DND-41 (cell line): ENCODE measurements at regions not wholly inside any gene's neighbourhood (a gene's known extent, or its start where the extent isn't known, plus 50 kb on each side); places are given as distances from the start of the nearest gene placed in this dataset.

Experiments
- ATAC-seq: fragments of 200-7000 bp; cut with Tn5 transposase; 3 replicates; pipeline ENCODE4 v1.9.1; 2021; ENCODE audit warnings: low read depth; ENCODE audit not compliant: insufficient read depth
- DNase-seq: peaks from one replicate; pipeline ENCODE4 v3.0.0-alpha.2; 2020
- H2AFZ ChIP-seq: 2 replicates; pipeline ENCODE4 v1.6.0; 2012; ENCODE audit warnings: low read depth, low read length
- H3K27ac ChIP-seq: 2 replicates; pipeline ENCODE4 v1.5.1; 2012; ENCODE audit warnings: low read length, inconsistent platforms
- H3K27me3 ChIP-seq: fragments of 200-600 bp; sonication (generic); 2 replicates; pipeline ENCODE4 v1.6.0; 2012; ENCODE audit warnings: low read length, mild to moderate bottlenecking, inconsistent platforms; ENCODE audit not compliant: insufficient read depth, poor library complexity
- H3K36me3 ChIP-seq: 2 replicates; pipeline ENCODE4 v1.5.1; 2012; ENCODE audit warnings: low read length, inconsistent platforms; ENCODE audit not compliant: insufficient read depth
- H3K4me1 ChIP-seq: 2 replicates; pipeline ENCODE4 v1.5.1; 2012; ENCODE audit warnings: mild to moderate bottlenecking, low read length; ENCODE audit not compliant: insufficient read depth
- H3K4me2 ChIP-seq: 2 replicates; pipeline ENCODE4 v1.6.0; 2012; ENCODE audit warnings: mild to moderate bottlenecking, moderate library complexity, low read length, inconsistent platforms; ENCODE audit not compliant: insufficient read depth
- H3K4me3 ChIP-seq, 2 experiments: fragments of 200-600 bp in 1 of 2; shearing (Covaris generic) in 1 of 2; 2 replicates each; pipeline ENCODE4 v1.5.1; 2012 to 2016; ENCODE audit warnings: inconsistent platforms in 2 of 2, low read length in 2 of 2, mild to moderate bottlenecking in 2 of 2, low read depth in 1 of 2, moderate library complexity in 1 of 2
- H3K79me2 ChIP-seq: 2 replicates; pipeline ENCODE4 v1.6.0; 2012; ENCODE audit warnings: low read length, inconsistent platforms; ENCODE audit not compliant: insufficient read depth
- H3K9ac ChIP-seq: 2 replicates; pipeline ENCODE4 v1.6.0; 2012; ENCODE audit warnings: low read depth, mild to moderate bottlenecking, inconsistent platforms, low read length, moderate library complexity
- H3K9me3 ChIP-seq: 2 replicates; pipeline ENCODE4 v1.5.1; 2012; ENCODE audit warnings: low read length, moderate library complexity, mild to moderate bottlenecking, inconsistent platforms; ENCODE audit not compliant: insufficient read depth, severe bottlenecking
- H4K20me1 ChIP-seq: 2 replicates; pipeline ENCODE4 v1.6.0; 2012; ENCODE audit warnings: low read length; ENCODE audit not compliant: insufficient read depth
- CTCF ChIP-seq: IDR thresholded peaks from 2 replicates; pipeline ENCODE4 v1.5.1; 2012; ENCODE audit warnings: borderline replicate concordance, low read length, moderate library complexity, mild to moderate bottlenecking; ENCODE audit not compliant: poor library complexity, severe bottlenecking; ENCODE audit errors: extremely low read depth
- EZH2 ChIP-seq: IDR thresholded peaks from 3 replicates; pipeline ENCODE4 v1.6.1; 2012; ENCODE audit warnings: borderline replicate concordance, low read depth, mild to moderate bottlenecking, moderate library complexity, low read length, inconsistent platforms; ENCODE audit not compliant: severe bottlenecking

- no peak overlapping the region for H3K4me3 ChIP-seq
- H4K20me1 ChIP-seq: no peaks in the 10 kb centered on the region
- H3K4me1 ChIP-seq: no peaks in the 10 kb centered on the region
- no peaks in the 10 kb centered on the region for H3K36me3 ChIP-seq
- ATAC-seq (no peak), DNase-seq (no peak)
- TF ChIP-seq CTCF: no peak
- TF ChIP-seq EZH2: no peak
- peaks cover 3% of the 10 kb centered on the region for H3K27me3 ChIP-seq
- no peak overlapping the region for H3K9ac ChIP-seq
- no peak overlapping the region for H3K27ac ChIP-seq
- no peak overlapping the region for H2AFZ ChIP-seq
- no peak overlapping the region for H3K4me2 ChIP-seq
- H3K79me2 ChIP-seq: no peaks in the 10 kb centered on the region
- no peaks in the 10 kb centered on the region for H3K9me3 ChIP-seq
Observed at GRCh38 chr15:39491886-39492490, 88.9 kb upstream of the THBS1 start.

GRCh38 chr15:39493424-39494067, 87.3 kb upstream of the THBS1 start:
- Histone ChIP-seq H3K9ac (no peak overlapping the region), H3K4me2 (no peak overlapping the region), H3K4me3 (no peak overlapping the region), H2AFZ (no peak overlapping the region), H3K27ac (no peak overlapping the region), H4K20me1 (no peaks in the 10 kb centered on the region), H3K79me2 (no peaks in the 10 kb centered on the region), H3K4me1 (peaks cover 11% of the 10 kb centered on the region), H3K27me3 (peaks cover 3% of the 10 kb centered on the region), H3K36me3 (no peaks in the 10 kb centered on the region), H3K9me3 (no peaks in the 10 kb centered on the region)
- TF ChIP-seq EZH2: no peak
- TF ChIP-seq CTCF: no peak
- ATAC-seq: no peak
- DNase-seq: no peak

GRCh38 chr15:39494462-39494861, 86.4 kb upstream of the THBS1 start:
- no peak overlapping the region for H2AFZ ChIP-seq
- no peak overlapping the region for H3K9ac ChIP-seq
- H3K27ac ChIP-seq: no peak overlapping the region
- H3K36me3 ChIP-seq: no peaks in the 10 kb centered on the region
- H3K4me2 ChIP-seq: no peak overlapping the region
- H3K9me3 ChIP-seq: no peaks in the 10 kb centered on the region
- TF ChIP-seq CTCF (no peak), EZH2 (no peak)
- no peak overlapping the region for H3K4me3 ChIP-seq
- no peaks in the 10 kb centered on the region for H4K20me1 ChIP-seq
- DNase-seq (no peak), ATAC-seq (no peak)
- H3K27me3 ChIP-seq: peaks cover 3% of the 10 kb centered on the region
- peaks cover 11% of the 10 kb centered on the region for H3K4me1 ChIP-seq
- no peaks in the 10 kb centered on the region for H3K79me2 ChIP-seq
